Vagina (tissue), 2 donors: ENCODE measurements at regions not wholly inside any gene's neighbourhood (a gene's known extent, or its start where the extent isn't known, plus 50 kb on each side); places are given as distances from the start of the nearest gene placed in this dataset.

Experiments
- CTCF ChIP-seq, 3 experiments: fragments of 450-650 bp in 2 of 3; fragments of 200-600 bp in 1 of 3; sonication (generic) in 1 of 3; IDR thresholded peaks; one replicate each; pipeline ENCODE4 v1.5.1; 2017 to 2019; ENCODE audit warnings: antibody characterized with exemption in 3 of 3, mild to moderate bottlenecking in 2 of 3, moderate library complexity in 2 of 3
- POLR2A ChIP-seq, 2 donors: fragments of 450-650 bp; IDR thresholded peaks; one replicate each; pipeline ENCODE4 v1.6.1; 2017; ENCODE audit warnings: antibody characterized with exemption in 2 of 2, mild to moderate bottlenecking in 2 of 2, moderate library complexity in 2 of 2

GRCh38 chr9:95644377-95644776 lies 127.6 kb upstream of the PTCH1 start:
- TF ChIP-seq CTCF (IDR thresholded peaks at IDR 0.05) = no peak
- TF ChIP-seq POLR2A (IDR thresholded peaks at IDR 0.05) = no peak
